SK-N-SH treated with all-trans-retinoic acid at 6 μM for 48 hours (cell line): ENCODE measurements at regions not wholly inside any gene's neighbourhood (a gene's known extent, or its start where the extent isn't known, plus 50 kb on each side); places are given as distances from the start of the nearest gene placed in this dataset.
"Not testable (repeated sequence)": the region's sequence is repeated elsewhere in the genome, so short reads cannot be mapped to it uniquely, and the experiment has no call there.

Source experiments
- ATAC-seq: fragments of 200-7000 bp; cut with Tn5 transposase; 3 replicates; pipeline ENCODE4 v1.9.1; 2020; ENCODE audit warnings: mild to moderate bottlenecking, moderate library complexity
- ARNTL ChIP-seq: fragments of 450-650 bp; formaldehyde crosslinking; IDR thresholded peaks from 2 replicates; pipeline ENCODE4 v1.5.0; 2020; ENCODE audit warnings: low read depth, mild to moderate bottlenecking, moderate library complexity, borderline replicate concordance
- ESRRG ChIP-seq: fragments of 250-450 bp; sonication (Bioruptor Pico); IDR thresholded peaks from 2 replicates; pipeline ENCODE4 v1.6.1; 2021; ENCODE audit warnings: mild to moderate bottlenecking
- GLIS3 ChIP-seq: fragments of 250-450 bp; sonication (Bioruptor Pico); IDR thresholded peaks from 2 replicates; pipeline ENCODE4 v1.5.0; 2020; ENCODE audit warnings: mild to moderate bottlenecking, moderate library complexity
- ISL1 ChIP-seq: fragments of 250-450 bp; sonication (Bioruptor Pico); IDR thresholded peaks from 2 replicates; pipeline ENCODE4 v2.1.2; 2022; ENCODE audit warnings: mild to moderate bottlenecking, moderate library complexity
- OSR1 ChIP-seq: fragments of 250-450 bp; sonication (Bioruptor Pico); IDR thresholded peaks from 2 replicates; pipeline ENCODE4 v1.8.0; 2022; ENCODE audit warnings: moderate library complexity, mild to moderate bottlenecking, inconsistent platforms
- PPARA ChIP-seq: fragments of 250-450 bp; sonication (Bioruptor Pico); IDR thresholded peaks from 2 replicates; pipeline ENCODE4 v1.5.0; 2020; ENCODE audit warnings: mild to moderate bottlenecking, borderline replicate concordance
- RARB ChIP-seq: fragments of 250-450 bp; sonication (Bioruptor Pico); IDR thresholded peaks from 2 replicates; pipeline ENCODE4 v1.8.0; 2021; ENCODE audit warnings: mild to moderate bottlenecking, moderate library complexity
- SNAI2 ChIP-seq: fragments of 250-450 bp; sonication (Bioruptor Pico); IDR thresholded peaks from 2 replicates; pipeline ENCODE4 v1.5.0; 2020; ENCODE audit warnings: mild to moderate bottlenecking, moderate library complexity
- TCF4 ChIP-seq: fragments of 250-450 bp; sonication (Bioruptor Pico); IDR thresholded peaks from 2 replicates; pipeline ENCODE4 v1.8.0; 2021; ENCODE audit warnings: mild to moderate bottlenecking, moderate library complexity, borderline replicate concordance
- TOX ChIP-seq: fragments of 250-450 bp; sonication (Bioruptor Pico); IDR thresholded peaks from 2 replicates; pipeline ENCODE4 v1.8.0; 2021; ENCODE audit warnings: mild to moderate bottlenecking, moderate library complexity, borderline replicate concordance
- ZC3H10 ChIP-seq: fragments of 250-450 bp; sonication (Bioruptor Pico); IDR thresholded peaks from 2 replicates; pipeline ENCODE4 v1.5.1; 2021; ENCODE audit warnings: mild to moderate bottlenecking, moderate library complexity
- ZFP30 ChIP-seq: fragments of 450-650 bp; formaldehyde crosslinking; IDR thresholded peaks from 2 replicates; pipeline ENCODE4 v1.5.0; 2022; ENCODE audit warnings: mild to moderate bottlenecking, moderate library complexity
- ZNF565 ChIP-seq: fragments of 450-650 bp; formaldehyde crosslinking; conservative IDR thresholded peaks from 2 replicates; pipeline ENCODE4 v1.5.0; 2020; ENCODE audit warnings: low read depth, mild to moderate bottlenecking, moderate library complexity
- ZNF70 ChIP-seq: fragments of 450-650 bp; formaldehyde crosslinking; IDR thresholded peaks from 2 replicates; pipeline ENCODE4 v1.5.0; 2020; ENCODE audit warnings: mild to moderate bottlenecking, moderate library complexity
- ZNF8 ChIP-seq: fragments of 450-650 bp; formaldehyde crosslinking; IDR thresholded peaks from 2 replicates; pipeline ENCODE4 v1.5.0; 2020; ENCODE audit warnings: mild to moderate bottlenecking, moderate library complexity
- TF ChIP-seq, protein P1 (sequence below): fragments of 250-450 bp; sonication (Bioruptor Pico); IDR thresholded peaks from 2 replicates; pipeline ENCODE4 v1.8.0; 2020; ENCODE audit warnings: mild to moderate bottlenecking, moderate library complexity, borderline replicate concordance
- TF ChIP-seq, protein P2 (sequence below): fragments of 250-450 bp; sonication (Bioruptor Pico); IDR thresholded peaks from 2 replicates; pipeline ENCODE4 v1.8.0; 2021; ENCODE audit warnings: low read depth, mild to moderate bottlenecking, moderate library complexity, borderline replicate concordance
- TF ChIP-seq, protein P3 (sequence below): fragments of 250-450 bp; sonication (Bioruptor Pico); IDR thresholded peaks from 2 replicates; pipeline ENCODE4 v1.5.1; 2021; ENCODE audit warnings: mild to moderate bottlenecking, moderate library complexity

DNA sequence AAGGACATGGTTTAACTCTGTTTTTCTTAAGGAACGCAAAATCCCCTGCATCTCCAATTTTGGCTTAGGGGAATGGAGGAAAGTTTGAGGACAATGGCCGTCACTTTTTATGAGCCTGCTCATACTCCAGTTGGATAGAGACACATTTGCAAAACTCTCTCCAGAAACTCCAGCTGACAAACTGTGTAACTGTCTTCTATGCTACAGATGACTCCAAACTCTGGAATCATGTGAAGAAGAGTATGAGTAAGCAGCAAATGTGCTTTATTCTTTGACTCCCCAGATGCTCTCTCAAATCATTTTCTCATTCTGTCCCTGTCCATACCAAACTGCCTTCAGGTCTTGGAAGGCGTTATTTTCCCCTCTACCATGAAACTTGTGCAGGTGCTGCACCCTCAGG lies 226.5 kb upstream of the GPR149 start (continued):
- TF ChIP-seq, protein P1, sequence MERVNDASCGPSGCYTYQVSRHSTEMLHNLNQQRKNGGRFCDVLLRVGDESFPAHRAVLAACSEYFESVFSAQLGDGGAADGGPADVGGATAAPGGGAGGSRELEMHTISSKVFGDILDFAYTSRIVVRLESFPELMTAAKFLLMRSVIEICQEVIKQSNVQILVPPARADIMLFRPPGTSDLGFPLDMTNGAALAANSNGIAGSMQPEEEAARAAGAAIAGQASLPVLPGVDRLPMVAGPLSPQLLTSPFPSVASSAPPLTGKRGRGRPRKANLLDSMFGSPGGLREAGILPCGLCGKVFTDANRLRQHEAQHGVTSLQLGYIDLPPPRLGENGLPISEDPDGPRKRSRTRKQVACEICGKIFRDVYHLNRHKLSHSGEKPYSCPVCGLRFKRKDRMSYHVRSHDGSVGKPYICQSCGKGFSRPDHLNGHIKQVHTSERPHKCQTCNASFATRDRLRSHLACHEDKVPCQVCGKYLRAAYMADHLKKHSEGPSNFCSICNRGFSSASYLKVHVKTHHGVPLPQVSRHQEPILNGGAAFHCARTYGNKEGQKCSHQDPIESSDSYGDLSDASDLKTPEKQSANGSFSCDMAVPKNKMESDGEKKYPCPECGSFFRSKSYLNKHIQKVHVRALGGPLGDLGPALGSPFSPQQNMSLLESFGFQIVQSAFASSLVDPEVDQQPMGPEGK (CRISPR knock-in tag), result no peak
- no peak for TF ChIP-seq ISL1
- no peak for TF ChIP-seq ARNTL (CRISPR knock-in tag)
- TF ChIP-seq RARB, result no peak
- no peak for TF ChIP-seq ZC3H10 (CRISPR knock-in tag)

DNA sequence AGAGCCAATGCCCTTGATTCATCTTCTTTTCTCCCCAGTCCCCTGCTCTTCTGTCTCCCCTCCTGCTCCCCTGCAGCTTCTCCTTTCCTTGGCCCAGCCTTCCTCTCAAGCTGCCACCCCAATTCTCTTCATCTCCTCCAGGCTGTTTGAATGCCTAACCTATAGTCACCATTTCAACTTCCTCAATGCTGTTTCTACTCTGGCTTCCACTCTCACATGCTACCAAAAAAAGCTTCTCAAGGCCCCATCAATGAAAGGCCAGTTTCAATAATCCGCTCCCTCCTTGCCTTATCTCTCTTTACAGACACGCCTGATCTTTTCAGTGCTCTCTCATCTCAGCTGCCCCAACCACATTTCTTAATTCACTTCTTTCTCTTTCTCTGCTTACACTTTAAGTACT lies 212.2 kb upstream of the GPR149 start:
- TF ChIP-seq ZNF70 (CRISPR knock-in tag) (no peak), ZNF565 (CRISPR knock-in tag) (no peak)
- no peak for ATAC-seq

DNA sequence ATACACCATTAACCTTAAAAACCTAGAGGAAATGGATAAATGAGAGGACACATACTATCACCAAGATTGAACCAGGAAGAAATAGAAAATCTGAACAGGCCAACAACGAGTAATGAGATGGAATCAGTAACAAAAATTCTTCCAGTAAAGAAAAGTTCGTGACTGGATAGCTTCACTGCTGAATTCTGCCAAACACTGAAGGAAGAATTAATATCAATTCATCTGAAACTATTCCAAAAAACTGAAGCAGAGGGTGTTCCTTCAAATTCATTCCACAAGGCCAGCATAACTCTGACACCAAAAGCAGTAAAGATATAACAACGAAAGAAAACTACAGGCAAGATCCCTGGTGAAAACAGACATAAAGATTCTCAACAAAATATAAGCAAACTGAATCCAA lies 195.8 kb upstream of the GPR149 start:
- ATAC-seq, result no peak
- no peak for TF ChIP-seq ISL1
- TF ChIP-seq, protein P2, sequence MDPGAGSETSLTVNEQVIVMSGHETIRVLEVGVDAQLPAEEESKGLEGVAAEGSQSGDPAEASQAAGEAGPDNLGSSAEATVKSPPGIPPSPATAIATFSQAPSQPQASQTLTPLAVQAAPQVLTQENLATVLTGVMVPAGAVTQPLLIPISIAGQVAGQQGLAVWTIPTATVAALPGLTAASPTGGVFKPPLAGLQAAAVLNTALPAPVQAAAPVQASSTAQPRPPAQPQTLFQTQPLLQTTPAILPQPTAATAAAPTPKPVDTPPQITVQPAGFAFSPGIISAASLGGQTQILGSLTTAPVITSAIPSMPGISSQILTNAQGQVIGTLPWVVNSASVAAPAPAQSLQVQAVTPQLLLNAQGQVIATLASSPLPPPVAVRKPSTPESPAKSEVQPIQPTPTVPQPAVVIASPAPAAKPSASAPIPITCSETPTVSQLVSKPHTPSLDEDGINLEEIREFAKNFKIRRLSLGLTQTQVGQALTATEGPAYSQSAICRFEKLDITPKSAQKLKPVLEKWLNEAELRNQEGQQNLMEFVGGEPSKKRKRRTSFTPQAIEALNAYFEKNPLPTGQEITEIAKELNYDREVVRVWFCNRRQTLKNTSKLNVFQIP (CRISPR knock-in tag), result no peak
- no peak for TF ChIP-seq ZC3H10 (CRISPR knock-in tag)
- TF ChIP-seq, all 23 proteins: peak for 0

DNA sequence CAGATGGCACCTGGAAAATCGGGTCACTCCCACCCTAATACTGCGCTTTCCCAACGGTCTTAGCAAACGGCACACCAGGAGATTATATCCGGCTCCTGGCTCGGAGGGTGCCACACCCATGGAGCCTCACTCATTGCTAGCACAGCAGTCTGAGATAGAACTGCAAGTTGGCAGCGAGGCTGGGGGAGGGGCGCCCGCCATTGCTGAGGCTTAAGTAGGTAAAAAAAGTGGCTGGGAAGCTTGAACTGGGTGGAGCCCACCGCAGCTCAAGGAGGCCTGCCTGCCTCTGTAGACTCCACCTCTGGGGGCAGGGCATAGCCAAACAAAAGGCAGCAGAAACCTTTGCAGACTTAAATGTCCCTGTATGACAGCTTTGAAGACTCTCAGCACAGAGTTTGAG lies 189.6 kb upstream of the GPR149 start:
- not testable (repeated sequence) for ATAC-seq

DNA sequence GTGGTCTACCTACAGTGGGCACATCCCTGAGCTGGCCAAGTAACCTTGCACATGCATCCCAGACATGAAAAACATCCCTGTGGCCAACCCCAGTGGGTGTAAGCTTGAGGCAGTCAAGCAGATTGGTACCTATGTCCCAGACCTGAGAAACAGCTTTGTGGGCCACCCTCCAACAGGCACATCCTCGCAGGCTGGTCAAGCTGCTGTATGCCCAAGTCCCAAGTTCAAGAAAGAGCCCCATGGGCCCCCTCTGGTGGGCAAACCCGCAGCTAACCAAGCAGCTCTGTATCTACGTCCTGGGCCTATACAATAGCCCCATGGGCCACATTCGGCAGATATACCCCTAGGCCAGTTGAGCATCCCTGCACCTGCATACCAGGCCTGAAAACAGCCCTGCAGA lies 186.3 kb upstream of the GPR149 start:
- no peak for ATAC-seq

DNA sequence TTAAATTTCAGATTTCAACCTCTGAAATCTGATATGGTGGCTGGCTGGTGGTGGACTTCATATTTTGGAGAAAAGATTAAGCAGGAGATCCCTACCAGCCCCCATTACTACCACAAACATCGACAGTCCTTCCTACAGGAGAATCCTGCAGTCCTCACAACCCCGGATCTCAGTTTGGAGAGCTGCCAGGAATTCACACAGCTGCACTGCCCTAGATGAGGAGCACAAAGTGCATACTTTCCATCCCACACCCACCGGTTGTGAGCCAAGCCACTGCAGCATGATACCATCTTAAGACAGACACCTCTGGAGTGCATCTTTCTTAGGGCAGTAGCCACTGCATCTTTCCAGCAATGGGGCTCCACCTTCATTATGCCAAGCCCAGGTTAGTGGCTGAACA lies 185.5 kb upstream of the GPR149 start:
- no peak for ATAC-seq

More for the DNA sequence above, 186.3 kb upstream of the GPR149 start:
- TF ChIP-seq OSR1 (CRISPR knock-in tag) (no peak), ISL1 (no peak), TOX (CRISPR knock-in tag) (no peak), ZNF70 (CRISPR knock-in tag) (no peak), SNAI2 (CRISPR knock-in tag) (no peak), ESRRG (CRISPR knock-in tag) (no peak), GLIS3 (CRISPR knock-in tag) (no peak), ZNF565 (CRISPR knock-in tag) (no peak), ZFP30 (CRISPR knock-in tag) (no peak), ZC3H10 (CRISPR knock-in tag) (no peak), ZNF8 (CRISPR knock-in tag) (no peak), PPARA (CRISPR knock-in tag) (no peak)
- TF ChIP-seq, protein P3, sequence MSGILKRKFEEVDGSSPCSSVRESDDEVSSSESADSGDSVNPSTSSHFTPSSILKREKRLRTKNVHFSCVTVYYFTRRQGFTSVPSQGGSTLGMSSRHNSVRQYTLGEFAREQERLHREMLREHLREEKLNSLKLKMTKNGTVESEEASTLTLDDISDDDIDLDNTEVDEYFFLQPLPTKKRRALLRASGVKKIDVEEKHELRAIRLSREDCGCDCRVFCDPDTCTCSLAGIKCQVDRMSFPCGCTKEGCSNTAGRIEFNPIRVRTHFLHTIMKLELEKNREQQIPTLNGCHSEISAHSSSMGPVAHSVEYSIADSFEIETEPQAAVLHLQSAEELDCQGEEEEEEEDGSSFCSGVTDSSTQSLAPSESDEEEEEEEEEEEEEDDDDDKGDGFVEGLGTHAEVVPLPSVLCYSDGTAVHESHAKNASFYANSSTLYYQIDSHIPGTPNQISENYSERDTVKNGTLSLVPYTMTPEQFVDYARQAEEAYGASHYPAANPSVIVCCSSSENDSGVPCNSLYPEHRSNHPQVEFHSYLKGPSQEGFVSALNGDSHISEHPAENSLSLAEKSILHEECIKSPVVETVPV, result no peak

More for the DNA sequence above, 185.5 kb upstream of the GPR149 start:
- TF ChIP-seq ZC3H10 (CRISPR knock-in tag) (no peak), ZNF565 (CRISPR knock-in tag) (no peak), TCF4 (CRISPR knock-in tag) (no peak)
- TF ChIP-seq, protein P2 (CRISPR knock-in tag), result no peak
